ENCODE measurements at regions not wholly inside any gene's neighbourhood (a gene's known extent, or its start where the extent isn't known, plus 50 kb on each side); places are given as distances from the start of the nearest gene placed in this dataset.
"Not testable (repeated sequence)": the region's sequence is repeated elsewhere in the genome, so short reads cannot be mapped to it uniquely, and the experiment has no call there.

GRCh38 chr7:7032221-7032620 is 150.1 kb upstream of the C1GALT1 start:
- no peak for DNase-seq (ENCODE audit: low read depth in 2 of 2)
- no peak for TF ChIP-seq EZH2 (IDR thresholded peaks at IDR 0.05; ENCODE audit: low read length, missing control alignments)
- TF ChIP-seq CTCF (conservative IDR thresholded peaks at IDR 0.05 in 1 of 2, IDR thresholded peaks at IDR 0.05 in 1 of 2; ENCODE audit: low read depth in 1 of 2, low read length in 2 of 2), result no peak
- Histone ChIP-seq H3K9me3 (ENCODE audit: control insufficient read depth, insufficient read depth, low read depth, low read length) (no peaks in the 10 kb centered on the region), H3K36me3 (ENCODE audit: control insufficient read depth, insufficient read depth, low read length) (no peaks in the 10 kb centered on the region), H2AFZ (ENCODE audit: low read length) (no peak overlapping the region), H3K27ac (ENCODE audit: insufficient read depth, low read length) (no peak overlapping the region), H4K20me1 (ENCODE audit: control insufficient read depth, extremely low read depth, insufficient read depth, low read length) (no peaks in the 10 kb centered on the region), H3K79me2 (ENCODE audit: control insufficient read depth, insufficient read depth, low read length) (no peaks in the 10 kb centered on the region), H3K4me2 (ENCODE audit: extremely low read depth, insufficient read depth, low read length) (no peak overlapping the region), H3K9ac (ENCODE audit: insufficient read depth, low read length) (no peak overlapping the region), H3K4me1 (ENCODE audit: control insufficient read depth, extremely low read depth, insufficient read depth, low read length) (no peaks in the 10 kb centered on the region), H3K27me3 (ENCODE audit: control insufficient read depth, insufficient read depth, low read length) (no peaks in the 10 kb centered on the region), H3K4me3 (replicated peaks in 1 of 4; ENCODE audit: control extremely low read depth in 1 of 4, insufficient read depth in 1 of 4, low read depth in 3 of 4, low read length in 4 of 4) (no peak overlapping the region)

- no peak for DNase-seq (ENCODE audit: low read depth in 2 of 2)
- Histone ChIP-seq H3K27ac (ENCODE audit: insufficient read depth, low read length) (no peak overlapping the region), H2AFZ (ENCODE audit: low read length) (no peak overlapping the region), H3K79me2 (ENCODE audit: control insufficient read depth, insufficient read depth, low read length) (no peaks in the 10 kb centered on the region), H3K27me3 (ENCODE audit: control insufficient read depth, insufficient read depth, low read length) (no peaks in the 10 kb centered on the region), H3K4me3 (replicated peaks in 1 of 4; ENCODE audit: control extremely low read depth in 1 of 4, insufficient read depth in 1 of 4, low read depth in 3 of 4, low read length in 4 of 4) (no peak overlapping the region), H3K4me1 (ENCODE audit: control insufficient read depth, extremely low read depth, insufficient read depth, low read length) (no peaks in the 10 kb centered on the region), H3K9me3 (ENCODE audit: control insufficient read depth, insufficient read depth, low read depth, low read length) (no peaks in the 10 kb centered on the region), H3K4me2 (ENCODE audit: extremely low read depth, insufficient read depth, low read length) (no peak overlapping the region), H4K20me1 (ENCODE audit: control insufficient read depth, extremely low read depth, insufficient read depth, low read length) (no peaks in the 10 kb centered on the region), H3K36me3 (ENCODE audit: control insufficient read depth, insufficient read depth, low read length) (no peaks in the 10 kb centered on the region), H3K9ac (ENCODE audit: insufficient read depth, low read length) (no peak overlapping the region)
- TF ChIP-seq EZH2 (IDR thresholded peaks at IDR 0.05; ENCODE audit: low read length, missing control alignments), result no peak
- TF ChIP-seq CTCF (conservative IDR thresholded peaks at IDR 0.05 in 1 of 2, IDR thresholded peaks at IDR 0.05 in 1 of 2; ENCODE audit: low read depth in 1 of 2, low read length in 2 of 2), result no peak
These were observed 146.5 kb upstream of the C1GALT1 start for GRCh38 chr7:7035851-7036250.

- H3K4me3 ChIP-seq (replicated peaks in 1 of 4; ENCODE audit: control extremely low read depth in 1 of 4, insufficient read depth in 1 of 4, low read depth in 3 of 4, low read length in 4 of 4); H3K79me2 ChIP-seq (ENCODE audit: control insufficient read depth, insufficient read depth, low read length); H4K20me1 ChIP-seq (ENCODE audit: control insufficient read depth, extremely low read depth, insufficient read depth, low read length); DNase-seq (ENCODE audit: low read depth in 2 of 2); H2AFZ ChIP-seq (ENCODE audit: low read length); H3K27ac ChIP-seq (ENCODE audit: insufficient read depth, low read length); H3K27me3 ChIP-seq (ENCODE audit: control insufficient read depth, insufficient read depth, low read length); H3K9me3 ChIP-seq (ENCODE audit: control insufficient read depth, insufficient read depth, low read depth, low read length); H3K4me1 ChIP-seq (ENCODE audit: control insufficient read depth, extremely low read depth, insufficient read depth, low read length); H3K9ac ChIP-seq (ENCODE audit: insufficient read depth, low read length); H3K4me2 ChIP-seq (ENCODE audit: extremely low read depth, insufficient read depth, low read length); H3K36me3 ChIP-seq (ENCODE audit: control insufficient read depth, insufficient read depth, low read length): not testable (repeated sequence)
These were observed 140.0 kb upstream of the C1GALT1 start for GRCh38 chr7:7042286-7042893.

Data from fibroblast of lung (primary cell).